Panc1 (cell line): ENCODE measurements at regions not wholly inside any gene's neighbourhood (a gene's known extent, or its start where the extent isn't known, plus 50 kb on each side); places are given as distances from the start of the nearest gene placed in this dataset.

Source experiments
- ATAC-seq: fragments of 200-7000 bp; cut with Tn5 transposase; 2 replicates; pipeline ENCODE4 v1.9.1; 2020; ENCODE audit warnings: mild to moderate bottlenecking, moderate library complexity
- BruUV-seq: library from RNA; stranded (reverse); fragments of 400-500 nt; replicated peaks from 2 replicates; lab custom pipeline; 2021; lab: Mats Ljungman, UMichigan
- CTCF ChIA-PET: fragments of 300-600 bp; sonication (Branson Sonifier 250); formaldehyde crosslinking; loops from one replicate; lab custom pipeline; 2022; ENCODE audit warnings: antibody characterized with exemption; lab: Charles Lee
- POLR2A ChIA-PET: fragments of 300-600 bp; sonication (Branson Sonifier 250); formaldehyde crosslinking; loops from one replicate; lab custom pipeline; 2022; ENCODE audit warnings: antibody characterized with exemption; lab: Charles Lee
- DNase-seq: peaks from one replicate; pipeline ENCODE4 v3.0.0-alpha.2; 2010; ENCODE audit warnings: low read depth, low spot score
- H3K27ac ChIP-seq: 2 replicates; pipeline ENCODE4 v1.5.1; 2011; ENCODE audit warnings: mild to moderate bottlenecking, low read length, inconsistent platforms
- H3K27me3 ChIP-seq: fragments of 200-500 bp; sonication (Bioruptor generic); 2 replicates; pipeline ENCODE4 v1.6.0; 2014; ENCODE audit warnings: low read length, inconsistent platforms; ENCODE audit not compliant: control insufficient read depth, insufficient read depth
- H3K36me3 ChIP-seq: fragments of 200-500 bp; sonication (Bioruptor generic); 2 replicates; pipeline ENCODE4 v1.5.1; 2014; ENCODE audit warnings: inconsistent platforms, mild to moderate bottlenecking, low read length, moderate library complexity; ENCODE audit not compliant: control insufficient read depth, insufficient read depth
- H3K4me1 ChIP-seq: 2 replicates; pipeline ENCODE4 v1.5.1; 2011; ENCODE audit warnings: inconsistent platforms, mild to moderate bottlenecking, low read length, moderate library complexity; ENCODE audit not compliant: control insufficient read depth, insufficient read depth
- H3K4me3 ChIP-seq, 2 experiments: 2 replicates each; pipeline ENCODE4 v1.5.1; 2011 to 2012; ENCODE audit warnings: low read depth in 2 of 2, low read length in 2 of 2, mild to moderate bottlenecking in 2 of 2, inconsistent platforms in 1 of 2, moderate library complexity in 1 of 2
- H3K9me3 ChIP-seq: fragments of 200-500 bp; sonication (Bioruptor generic); 2 replicates; pipeline ENCODE4 v1.5.1; 2014; ENCODE audit warnings: low read depth, mild to moderate bottlenecking, inconsistent platforms, low read length, moderate library complexity; ENCODE audit not compliant: control insufficient read depth, insufficient read depth
- CTCF ChIP-seq: fragments of 450-650 bp; IDR thresholded peaks from 2 replicates; pipeline ENCODE4 v1.5.1; 2017; ENCODE audit warnings: mild to moderate bottlenecking
- POLR2AphosphoS5 ChIP-seq: IDR thresholded peaks from 2 replicates; pipeline ENCODE4 v1.6.1; 2012; ENCODE audit warnings: mild to moderate bottlenecking, low read depth, low read length, moderate library complexity
- SIN3A ChIP-seq: IDR thresholded peaks from 2 replicates; pipeline ENCODE4 v1.6.1; 2012; ENCODE audit warnings: low read depth, mild to moderate bottlenecking, low read length, moderate library complexity, borderline replicate concordance; ENCODE audit not compliant: insufficient read depth
- TCF7L2 ChIP-seq: IDR thresholded peaks from 2 replicates; pipeline ENCODE4 v1.6.1; 2011; ENCODE audit warnings: mild to moderate bottlenecking, low read depth, low read length, inconsistent platforms
- in situ Hi-C: cut with HindIII; loops from 2 replicates; pipeline ENCODE4 v1.10.0; 2016; ENCODE audit warnings: low sequenced_read_pairs, low pct_unique_long_range_greater_than_20kb
- intact Hi-C: fragments of 100-400 bp; cut with micrococcal nuclease; formaldehyde crosslinking; loops from one replicate; pipeline ENCODE4 v1.10.0; 2022; ENCODE audit not compliant: unreplicated experiment
- TF ChIP-seq, protein P1 (sequence below), 2 experiments: IDR thresholded peaks; 2 replicates each; pipeline ENCODE4 v1.6.1; 2011 to 2012; ENCODE audit warnings: low read depth in 2 of 2, control low read depth in 1 of 2, low read length in 1 of 2, mild to moderate bottlenecking in 1 of 2, moderate library complexity in 1 of 2; ENCODE audit not compliant: insufficient read depth in 1 of 2

- in situ Hi-C loops (no loop called here), intact Hi-C loops (no loop called here)
- H3K9me3 ChIP-seq: no peaks in the 10 kb centered on the region
- CTCF ChIA-PET: no interaction called here
- TF ChIP-seq SIN3A: no peak
- no peak for TF ChIP-seq CTCF
- no peak for TF ChIP-seq POLR2AphosphoS5
- TF ChIP-seq, protein P1, sequence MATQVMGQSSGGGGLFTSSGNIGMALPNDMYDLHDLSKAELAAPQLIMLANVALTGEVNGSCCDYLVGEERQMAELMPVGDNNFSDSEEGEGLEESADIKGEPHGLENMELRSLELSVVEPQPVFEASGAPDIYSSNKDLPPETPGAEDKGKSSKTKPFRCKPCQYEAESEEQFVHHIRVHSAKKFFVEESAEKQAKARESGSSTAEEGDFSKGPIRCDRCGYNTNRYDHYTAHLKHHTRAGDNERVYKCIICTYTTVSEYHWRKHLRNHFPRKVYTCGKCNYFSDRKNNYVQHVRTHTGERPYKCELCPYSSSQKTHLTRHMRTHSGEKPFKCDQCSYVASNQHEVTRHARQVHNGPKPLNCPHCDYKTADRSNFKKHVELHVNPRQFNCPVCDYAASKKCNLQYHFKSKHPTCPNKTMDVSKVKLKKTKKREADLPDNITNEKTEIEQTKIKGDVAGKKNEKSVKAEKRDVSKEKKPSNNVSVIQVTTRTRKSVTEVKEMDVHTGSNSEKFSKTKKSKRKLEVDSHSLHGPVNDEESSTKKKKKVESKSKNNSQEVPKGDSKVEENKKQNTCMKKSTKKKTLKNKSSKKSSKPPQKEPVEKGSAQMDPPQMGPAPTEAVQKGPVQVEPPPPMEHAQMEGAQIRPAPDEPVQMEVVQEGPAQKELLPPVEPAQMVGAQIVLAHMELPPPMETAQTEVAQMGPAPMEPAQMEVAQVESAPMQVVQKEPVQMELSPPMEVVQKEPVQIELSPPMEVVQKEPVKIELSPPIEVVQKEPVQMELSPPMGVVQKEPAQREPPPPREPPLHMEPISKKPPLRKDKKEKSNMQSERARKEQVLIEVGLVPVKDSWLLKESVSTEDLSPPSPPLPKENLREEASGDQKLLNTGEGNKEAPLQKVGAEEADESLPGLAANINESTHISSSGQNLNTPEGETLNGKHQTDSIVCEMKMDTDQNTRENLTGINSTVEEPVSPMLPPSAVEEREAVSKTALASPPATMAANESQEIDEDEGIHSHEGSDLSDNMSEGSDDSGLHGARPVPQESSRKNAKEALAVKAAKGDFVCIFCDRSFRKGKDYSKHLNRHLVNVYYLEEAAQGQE (IDR thresholded peaks at IDR 0.05; ENCODE audit: insufficient read depth in 1 of 2, low read depth in 2 of 2, low read length in 1 of 2): no peak
- no peak for TF ChIP-seq TCF7L2
- no peak overlapping the region for H3K27ac ChIP-seq
- H3K36me3 ChIP-seq: no peaks in the 10 kb centered on the region
- ATAC-seq: no peak
- no TSS peak for BruUV-seq
- DNase-seq: no peak
- peaks cover 3% of the 10 kb centered on the region for H3K27me3 ChIP-seq
- H3K4me3 ChIP-seq: no peak overlapping the region
- H3K4me1 ChIP-seq: no peaks in the 10 kb centered on the region
- POLR2A ChIA-PET: interaction anchor here (0.6 kb wide), 1 partner anchor 30 kb away, joined by 4 read pairs; no protein-coding TSS in a partner anchor
Observed at GRCh38 chr5:36768450-36768849, 108.1 kb upstream of the NIPBL start.

- no TSS peak for BruUV-seq
- in situ Hi-C loops: no loop called here
- POLR2A ChIA-PET: interaction anchor here (0.6 kb wide), 1 partner anchor 31 kb away, joined by 4 read pairs; no protein-coding TSS in a partner anchor
Observed at GRCh38 chr5:36769129-36769770, 107.3 kb upstream of the NIPBL start.

More at GRCh38 chr5:36769129-36769770, 107.3 kb upstream of the NIPBL start:
- ATAC-seq (no peak), DNase-seq (no peak)
- H3K36me3 ChIP-seq: no peaks in the 10 kb centered on the region
- no peaks in the 10 kb centered on the region for H3K4me1 ChIP-seq
- TF ChIP-seq POLR2AphosphoS5: no peak
- no peak for TF ChIP-seq SIN3A
- no peak for TF ChIP-seq TCF7L2
- no peak for TF ChIP-seq CTCF
- TF ChIP-seq, protein P1 (IDR thresholded peaks at IDR 0.05; ENCODE audit: insufficient read depth in 1 of 2, low read depth in 2 of 2, low read length in 1 of 2): no peak
- no peaks in the 10 kb centered on the region for H3K9me3 ChIP-seq
- intact Hi-C loops: no loop called here
- no peak overlapping the region for H3K27ac ChIP-seq
- H3K4me3 ChIP-seq: no peak overlapping the region
- H3K27me3 ChIP-seq: peaks cover 3% of the 10 kb centered on the region
- CTCF ChIA-PET: interaction anchor here (0.6 kb wide), 2 partner anchors 31 to 79 kb away, joined by 4 to 5 read pairs; no protein-coding TSS in a partner anchor
